Liver (tissue), 3 donors: ENCODE measurements at regions not wholly inside any gene's neighbourhood (a gene's known extent, or its start where the extent isn't known, plus 50 kb on each side); places are given as distances from the start of the nearest gene placed in this dataset.

Experiments
- FOXA1 ChIP-seq: IDR thresholded peaks from 2 replicates; pipeline ENCODE4 v1.6.1; 2016; ENCODE audit warnings: antibody characterized with exemption
- GABPA ChIP-seq, 2 donors: IDR thresholded peaks in 1 of 2; conservative IDR thresholded peaks in 1 of 2; 2 replicates each; pipeline ENCODE4 v1.6.1; 2016; ENCODE audit warnings: antibody characterized with exemption in 2 of 2, mild to moderate bottlenecking in 1 of 2, moderate library complexity in 1 of 2
- RAD21 ChIP-seq, 2 donors: IDR thresholded peaks; 2 replicates each; pipeline ENCODE4 v1.6.1; 2016; ENCODE audit warnings: antibody characterized with exemption in 2 of 2, mild to moderate bottlenecking in 2 of 2
- SP1 ChIP-seq: IDR thresholded peaks from 2 replicates; pipeline ENCODE4 v1.6.1; 2018; ENCODE audit warnings: antibody characterized with exemption, mild to moderate bottlenecking
- TAF1 ChIP-seq: conservative IDR thresholded peaks from 2 replicates; pipeline ENCODE4 v1.6.1; 2016; ENCODE audit warnings: antibody characterized with exemption, mild to moderate bottlenecking
- YY1 ChIP-seq: IDR thresholded peaks from 2 replicates; pipeline ENCODE4 v1.6.1; 2016; ENCODE audit warnings: antibody characterized with exemption, mild to moderate bottlenecking
- TF ChIP-seq, protein P1 (sequence below): fragments of 150-350 bp; IDR thresholded peaks from 2 replicates; pipeline ENCODE4 v1.5.1; 2017; ENCODE audit warnings: improper control_type of control experiment, low read depth, low read length; ENCODE audit not compliant: missing input control
- TF ChIP-seq, protein P2 (sequence below): IDR thresholded peaks from 2 replicates; pipeline ENCODE4 v1.6.1; 2016; ENCODE audit warnings: antibody characterized with exemption
- TF ChIP-seq, protein P3 (sequence below): IDR thresholded peaks from 2 replicates; pipeline ENCODE4 v1.6.1; 2016; ENCODE audit warnings: antibody characterized with exemption
- TF ChIP-seq, protein P4 (sequence below): IDR thresholded peaks from 2 replicates; pipeline ENCODE4 v1.6.1; 2016; ENCODE audit warnings: antibody characterized with exemption, mild to moderate bottlenecking
- donor health status: healthy.
- donor health status: healthy.

DNA sequence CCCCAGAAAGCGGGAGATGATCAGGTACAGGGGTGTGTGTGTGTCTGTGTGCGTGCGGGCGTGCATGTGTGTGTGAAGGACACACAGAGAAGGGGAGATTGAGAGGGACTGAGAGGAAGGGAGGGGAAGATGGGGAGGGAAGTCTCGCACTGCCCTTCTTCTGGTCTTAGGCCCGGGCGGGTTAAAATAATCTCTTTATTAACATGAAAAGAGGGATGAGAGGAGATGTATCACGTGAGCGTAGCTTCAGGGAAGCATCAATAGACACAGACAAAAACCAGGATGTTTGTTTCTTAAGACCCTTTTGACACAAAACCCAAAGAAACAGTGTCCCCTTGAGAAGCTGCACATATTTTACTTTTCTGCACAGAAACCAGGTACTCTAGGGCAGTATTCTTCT is 347.3 kb downstream of the BRD1 start:
- TF ChIP-seq, protein P1, sequence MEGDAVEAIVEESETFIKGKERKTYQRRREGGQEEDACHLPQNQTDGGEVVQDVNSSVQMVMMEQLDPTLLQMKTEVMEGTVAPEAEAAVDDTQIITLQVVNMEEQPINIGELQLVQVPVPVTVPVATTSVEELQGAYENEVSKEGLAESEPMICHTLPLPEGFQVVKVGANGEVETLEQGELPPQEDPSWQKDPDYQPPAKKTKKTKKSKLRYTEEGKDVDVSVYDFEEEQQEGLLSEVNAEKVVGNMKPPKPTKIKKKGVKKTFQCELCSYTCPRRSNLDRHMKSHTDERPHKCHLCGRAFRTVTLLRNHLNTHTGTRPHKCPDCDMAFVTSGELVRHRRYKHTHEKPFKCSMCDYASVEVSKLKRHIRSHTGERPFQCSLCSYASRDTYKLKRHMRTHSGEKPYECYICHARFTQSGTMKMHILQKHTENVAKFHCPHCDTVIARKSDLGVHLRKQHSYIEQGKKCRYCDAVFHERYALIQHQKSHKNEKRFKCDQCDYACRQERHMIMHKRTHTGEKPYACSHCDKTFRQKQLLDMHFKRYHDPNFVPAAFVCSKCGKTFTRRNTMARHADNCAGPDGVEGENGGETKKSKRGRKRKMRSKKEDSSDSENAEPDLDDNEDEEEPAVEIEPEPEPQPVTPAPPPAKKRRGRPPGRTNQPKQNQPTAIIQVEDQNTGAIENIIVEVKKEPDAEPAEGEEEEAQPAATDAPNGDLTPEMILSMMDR: no peak
- TF ChIP-seq TAF1 (no peak), GABPA (IDR thresholded peaks at IDR 0.05 in 1 of 2, conservative IDR thresholded peaks at IDR 0.05 in 1 of 2) (no peak), FOXA1 (no peak), SP1 (no peak), YY1 (no peak), RAD21 (IDR thresholded peaks at IDR 0.05) (no peak)
- TF ChIP-seq, protein P2, sequence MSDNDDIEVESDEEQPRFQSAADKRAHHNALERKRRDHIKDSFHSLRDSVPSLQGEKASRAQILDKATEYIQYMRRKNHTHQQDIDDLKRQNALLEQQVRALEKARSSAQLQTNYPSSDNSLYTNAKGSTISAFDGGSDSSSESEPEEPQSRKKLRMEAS: no peak
- TF ChIP-seq, protein P3, sequence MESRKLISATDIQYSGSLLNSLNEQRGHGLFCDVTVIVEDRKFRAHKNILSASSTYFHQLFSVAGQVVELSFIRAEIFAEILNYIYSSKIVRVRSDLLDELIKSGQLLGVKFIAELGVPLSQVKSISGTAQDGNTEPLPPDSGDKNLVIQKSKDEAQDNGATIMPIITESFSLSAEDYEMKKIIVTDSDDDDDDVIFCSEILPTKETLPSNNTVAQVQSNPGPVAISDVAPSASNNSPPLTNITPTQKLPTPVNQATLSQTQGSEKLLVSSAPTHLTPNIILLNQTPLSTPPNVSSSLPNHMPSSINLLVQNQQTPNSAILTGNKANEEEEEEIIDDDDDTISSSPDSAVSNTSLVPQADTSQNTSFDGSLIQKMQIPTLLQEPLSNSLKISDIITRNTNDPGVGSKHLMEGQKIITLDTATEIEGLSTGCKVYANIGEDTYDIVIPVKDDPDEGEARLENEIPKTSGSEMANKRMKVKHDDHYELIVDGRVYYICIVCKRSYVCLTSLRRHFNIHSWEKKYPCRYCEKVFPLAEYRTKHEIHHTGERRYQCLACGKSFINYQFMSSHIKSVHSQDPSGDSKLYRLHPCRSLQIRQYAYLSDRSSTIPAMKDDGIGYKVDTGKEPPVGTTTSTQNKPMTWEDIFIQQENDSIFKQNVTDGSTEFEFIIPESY: no peak
- TF ChIP-seq, protein P4, sequence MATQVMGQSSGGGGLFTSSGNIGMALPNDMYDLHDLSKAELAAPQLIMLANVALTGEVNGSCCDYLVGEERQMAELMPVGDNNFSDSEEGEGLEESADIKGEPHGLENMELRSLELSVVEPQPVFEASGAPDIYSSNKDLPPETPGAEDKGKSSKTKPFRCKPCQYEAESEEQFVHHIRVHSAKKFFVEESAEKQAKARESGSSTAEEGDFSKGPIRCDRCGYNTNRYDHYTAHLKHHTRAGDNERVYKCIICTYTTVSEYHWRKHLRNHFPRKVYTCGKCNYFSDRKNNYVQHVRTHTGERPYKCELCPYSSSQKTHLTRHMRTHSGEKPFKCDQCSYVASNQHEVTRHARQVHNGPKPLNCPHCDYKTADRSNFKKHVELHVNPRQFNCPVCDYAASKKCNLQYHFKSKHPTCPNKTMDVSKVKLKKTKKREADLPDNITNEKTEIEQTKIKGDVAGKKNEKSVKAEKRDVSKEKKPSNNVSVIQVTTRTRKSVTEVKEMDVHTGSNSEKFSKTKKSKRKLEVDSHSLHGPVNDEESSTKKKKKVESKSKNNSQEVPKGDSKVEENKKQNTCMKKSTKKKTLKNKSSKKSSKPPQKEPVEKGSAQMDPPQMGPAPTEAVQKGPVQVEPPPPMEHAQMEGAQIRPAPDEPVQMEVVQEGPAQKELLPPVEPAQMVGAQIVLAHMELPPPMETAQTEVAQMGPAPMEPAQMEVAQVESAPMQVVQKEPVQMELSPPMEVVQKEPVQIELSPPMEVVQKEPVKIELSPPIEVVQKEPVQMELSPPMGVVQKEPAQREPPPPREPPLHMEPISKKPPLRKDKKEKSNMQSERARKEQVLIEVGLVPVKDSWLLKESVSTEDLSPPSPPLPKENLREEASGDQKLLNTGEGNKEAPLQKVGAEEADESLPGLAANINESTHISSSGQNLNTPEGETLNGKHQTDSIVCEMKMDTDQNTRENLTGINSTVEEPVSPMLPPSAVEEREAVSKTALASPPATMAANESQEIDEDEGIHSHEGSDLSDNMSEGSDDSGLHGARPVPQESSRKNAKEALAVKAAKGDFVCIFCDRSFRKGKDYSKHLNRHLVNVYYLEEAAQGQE: no peak
